Activated naive CD4-positive, alpha-beta T cell treated with anti-CD3 and anti-CD28 coated beads for 36 hours (primary cell): ENCODE measurements at regions not wholly inside any gene's neighbourhood (a gene's known extent, or its start where the extent isn't known, plus 50 kb on each side); places are given as distances from the start of the nearest gene placed in this dataset.

ENCODE experiments used
- CTCF ChIA-PET: fragments of 350-600 bp; sonication (Branson Sonifier 250); formaldehyde crosslinking; loops from one replicate; lab custom pipeline; 2021; ENCODE audit warnings: antibody characterized with exemption; lab: Charles Lee
- DNase-seq: peaks from one replicate; pipeline ENCODE4 v3.0.0-alpha.2; 2020
- H3K27ac Mint-ChIP-seq: one replicate; pipeline ENCODE4 v1.8.0; 2021; ENCODE audit warnings: mild to moderate bottlenecking, mixed read lengths
- H3K27me3 Mint-ChIP-seq: one replicate; pipeline ENCODE4 v1.8.0; 2021; ENCODE audit warnings: low read depth, mixed read lengths
- H3K36me3 Mint-ChIP-seq: one replicate; pipeline ENCODE4 v1.8.0; 2021; ENCODE audit warnings: low read depth, mixed read lengths
- H3K4me1 Mint-ChIP-seq: one replicate; pipeline ENCODE4 v1.8.0; 2021; ENCODE audit warnings: low read depth, mixed read lengths
- H3K4me3 Mint-ChIP-seq: one replicate; pipeline ENCODE4 v1.8.0; 2021; ENCODE audit warnings: mild to moderate bottlenecking, moderate library complexity, mixed read lengths
- H3K9me3 Mint-ChIP-seq: one replicate; pipeline ENCODE4 v1.8.0; 2021; ENCODE audit warnings: mixed read lengths
- intact Hi-C: fragments of 100-400 bp; cut with micrococcal nuclease; formaldehyde crosslinking; loops from one replicate; pipeline ENCODE4 v1.15.1; 2023

DNA sequence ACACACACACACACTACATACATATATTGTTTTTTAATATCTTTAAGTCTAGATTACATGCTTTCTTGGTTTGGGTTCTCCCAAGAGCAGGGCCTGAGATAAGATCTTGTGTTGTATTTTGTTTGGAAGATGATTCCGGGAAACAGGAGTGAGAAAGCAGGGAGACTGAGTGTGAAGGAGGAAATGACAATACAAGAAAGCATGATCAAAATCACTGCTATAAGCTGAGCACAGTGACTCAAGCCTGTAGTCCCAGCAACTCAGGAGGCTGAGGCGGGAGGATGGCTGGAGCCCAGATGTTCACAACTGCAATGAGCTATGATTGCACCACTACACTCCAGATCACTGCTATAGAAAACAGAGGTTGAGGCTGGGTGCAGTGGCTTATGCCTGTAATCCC is 267.6 kb downstream of the SKIDA1 start:
- Mint-ChIP-seq H3K27ac (no peak overlapping the region), H3K36me3 (no peaks in the 10 kb centered on the region), H3K4me1 (no peaks in the 10 kb centered on the region), H3K4me3 (no peak overlapping the region), H3K27me3 (peaks cover 3% of the 10 kb centered on the region), H3K9me3 (no peaks in the 10 kb centered on the region)
- CTCF ChIA-PET: no interaction called here
- DNase-seq: no peak
- intact Hi-C loops: no loop called here

DNA sequence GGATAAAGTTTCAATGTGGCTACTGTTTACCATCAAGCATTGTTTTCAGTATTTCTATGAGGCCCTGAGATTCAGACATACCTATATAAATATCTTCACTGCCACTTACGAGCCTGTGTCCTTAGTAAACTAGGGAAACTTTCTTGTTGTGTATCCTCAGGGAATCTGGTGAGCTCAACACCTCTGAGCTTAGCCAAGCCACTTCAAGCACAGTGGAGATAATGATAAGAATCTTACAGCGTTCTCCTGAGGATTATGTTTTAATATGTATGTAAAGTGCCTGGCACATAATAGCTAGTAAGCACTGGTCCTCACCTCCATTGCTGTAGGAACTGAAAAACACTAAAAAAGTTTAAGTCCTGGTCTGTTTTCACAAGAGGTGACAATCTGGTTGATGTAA is 268.3 kb downstream of the SKIDA1 start:
- no peaks in the 10 kb centered on the region for H3K4me1 Mint-ChIP-seq
- intact Hi-C loops: no loop called here
- no peak overlapping the region for H3K4me3 Mint-ChIP-seq
- DNase-seq: no peak
- H3K36me3 Mint-ChIP-seq: no peaks in the 10 kb centered on the region
- H3K27ac Mint-ChIP-seq: no peak overlapping the region
- CTCF ChIA-PET: no interaction called here
- peaks cover 3% of the 10 kb centered on the region for H3K27me3 Mint-ChIP-seq
- H3K9me3 Mint-ChIP-seq: no peaks in the 10 kb centered on the region

DNA sequence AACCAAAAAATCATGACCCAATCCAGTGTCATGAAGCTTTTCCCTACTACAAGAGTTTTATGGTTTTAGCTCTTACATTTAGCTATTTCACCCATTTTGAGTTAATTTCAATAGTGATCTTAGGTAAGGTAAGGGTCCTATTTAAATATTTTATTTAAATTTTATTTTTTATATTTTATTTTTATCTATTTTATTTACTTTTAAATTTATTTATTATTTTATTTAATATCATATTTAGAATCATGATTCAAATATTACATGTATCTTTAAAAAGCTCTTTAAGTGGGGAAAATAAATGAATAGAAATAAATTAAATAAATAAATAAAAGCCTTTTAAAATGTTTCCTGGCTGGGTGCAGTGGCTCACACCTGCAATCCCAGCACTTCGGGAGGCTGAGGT is 276.0 kb downstream of the SKIDA1 start:
- Mint-ChIP-seq H3K36me3 (no peaks in the 10 kb centered on the region), H3K27me3 (peaks cover 9% of the 10 kb centered on the region), H3K27ac (no peak overlapping the region), H3K4me3 (no peak overlapping the region), H3K4me1 (no peaks in the 10 kb centered on the region), H3K9me3 (no peaks in the 10 kb centered on the region)
- CTCF ChIA-PET: interaction anchor here (0.6 to 1.1 kb wide), 4 partner anchors 26 to 1852 kb away, joined by 3 to 4 read pairs (median 4); no protein-coding TSS in a partner anchor
- no peak for DNase-seq
- intact Hi-C loops: no loop called here

DNA sequence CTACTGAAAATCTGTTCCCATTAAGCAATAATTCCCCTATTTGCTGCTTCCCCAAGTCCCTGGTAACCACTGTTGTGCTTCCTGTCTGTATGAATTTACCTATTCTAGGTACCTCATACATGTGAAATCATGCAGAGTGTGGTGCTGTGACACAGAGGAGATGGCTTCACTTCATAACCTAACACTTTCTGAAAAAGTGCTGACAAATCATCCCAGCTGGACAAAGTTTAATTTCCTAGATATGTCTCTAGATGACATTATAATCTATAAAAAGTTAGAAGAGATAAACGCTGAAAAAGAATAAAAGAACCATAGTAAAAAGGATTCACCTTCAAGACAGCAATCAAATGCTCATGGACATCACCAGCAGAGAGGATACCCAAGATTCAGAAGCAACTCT is 277.9 kb downstream of the SKIDA1 start:
- DNase-seq: no peak
- Mint-ChIP-seq H3K36me3 (no peaks in the 10 kb centered on the region), H3K27ac (no peak overlapping the region), H3K4me3 (no peak overlapping the region), H3K27me3 (peaks cover 9% of the 10 kb centered on the region), H3K9me3 (no peaks in the 10 kb centered on the region), H3K4me1 (no peaks in the 10 kb centered on the region)
- intact Hi-C loops: no loop called here
- CTCF ChIA-PET: no interaction called here

DNA sequence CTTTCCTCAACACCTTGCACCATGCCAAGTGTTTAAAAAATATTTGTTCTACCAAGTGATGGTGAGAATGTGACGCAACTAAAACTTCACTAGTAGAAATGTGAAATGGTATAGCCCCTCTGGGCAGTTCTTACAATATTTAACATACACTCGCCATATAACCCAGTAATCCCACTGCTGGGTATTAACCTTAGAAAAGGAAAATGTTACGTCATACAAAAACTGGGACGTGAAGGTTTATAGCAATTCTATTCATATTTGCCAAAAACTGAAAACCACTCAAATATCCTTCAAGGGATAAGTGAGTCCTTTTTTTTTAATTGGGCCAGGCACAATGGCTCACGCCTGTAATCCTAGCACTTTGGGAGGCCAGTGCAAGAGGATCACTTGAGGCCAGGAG is 279.3 kb downstream of the SKIDA1 start:
- DNase-seq: no peak
- H3K9me3 Mint-ChIP-seq: no peaks in the 10 kb centered on the region
- H3K27me3 Mint-ChIP-seq: peaks cover 9% of the 10 kb centered on the region
- no peak overlapping the region for H3K4me3 Mint-ChIP-seq
- no peaks in the 10 kb centered on the region for H3K36me3 Mint-ChIP-seq
- intact Hi-C loops: no loop called here
- CTCF ChIA-PET: no interaction called here
- no peak overlapping the region for H3K27ac Mint-ChIP-seq
- H3K4me1 Mint-ChIP-seq: no peaks in the 10 kb centered on the region

DNA sequence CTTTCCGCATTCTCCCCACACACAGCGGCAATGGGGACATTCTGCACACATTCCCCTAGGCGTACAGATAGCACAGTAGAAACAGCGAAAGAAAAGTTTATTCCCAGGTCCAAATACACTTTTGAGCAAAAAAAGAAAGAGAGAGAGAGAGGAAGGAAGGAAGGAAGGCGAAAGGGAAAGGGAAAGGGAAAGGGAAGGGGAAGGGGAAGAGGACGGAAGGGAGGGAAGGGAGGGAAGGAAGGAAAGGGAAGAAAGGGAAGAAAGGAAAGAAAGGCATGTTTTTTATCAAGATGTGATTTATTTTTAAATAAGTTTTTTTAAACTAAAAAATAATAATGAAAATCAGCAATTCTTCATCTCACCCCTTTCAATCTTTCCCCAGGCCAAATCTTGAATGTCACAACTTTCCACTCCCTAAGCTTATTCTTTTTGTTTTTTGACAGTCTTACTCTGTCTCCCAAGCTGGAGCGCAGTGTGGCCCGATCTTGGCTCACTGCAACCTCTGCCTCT is 281.7 kb downstream of the SKIDA1 start:
- no peak for DNase-seq
- CTCF ChIA-PET: no interaction called here
- Mint-ChIP-seq H3K4me1 (no peaks in the 10 kb centered on the region), H3K27me3 (peaks cover 9% of the 10 kb centered on the region), H3K4me3 (no peak overlapping the region), H3K9me3 (no peaks in the 10 kb centered on the region), H3K27ac (no peak overlapping the region), H3K36me3 (no peaks in the 10 kb centered on the region)
- intact Hi-C loops: no loop called here

DNA sequence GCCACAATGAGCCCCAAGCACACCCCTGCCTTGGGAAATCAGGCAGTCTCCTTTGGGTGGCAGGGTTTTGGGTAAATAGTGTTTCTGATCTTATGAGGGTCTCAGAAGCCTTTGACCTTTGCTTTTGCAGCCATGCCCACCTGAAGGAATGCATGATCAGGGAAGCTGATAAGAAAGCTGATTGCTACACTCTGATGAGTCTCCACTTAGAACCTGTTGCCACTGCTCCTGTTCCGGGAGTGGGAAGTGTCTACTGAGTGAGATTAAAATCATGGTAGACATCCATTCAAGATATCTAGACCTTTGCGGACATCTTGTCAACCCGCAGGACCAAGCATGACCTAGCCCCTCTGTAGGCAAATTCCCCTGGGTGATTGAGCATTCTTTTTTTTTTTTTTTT is 282.6 kb downstream of the SKIDA1 start:
- Mint-ChIP-seq H3K27ac (no peak overlapping the region), H3K9me3 (no peaks in the 10 kb centered on the region), H3K36me3 (no peaks in the 10 kb centered on the region), H3K4me3 (no peak overlapping the region), H3K4me1 (no peaks in the 10 kb centered on the region), H3K27me3 (peaks cover 9% of the 10 kb centered on the region)
- CTCF ChIA-PET: no interaction called here
- DNase-seq: no peak
- intact Hi-C loops: no loop called here

DNA sequence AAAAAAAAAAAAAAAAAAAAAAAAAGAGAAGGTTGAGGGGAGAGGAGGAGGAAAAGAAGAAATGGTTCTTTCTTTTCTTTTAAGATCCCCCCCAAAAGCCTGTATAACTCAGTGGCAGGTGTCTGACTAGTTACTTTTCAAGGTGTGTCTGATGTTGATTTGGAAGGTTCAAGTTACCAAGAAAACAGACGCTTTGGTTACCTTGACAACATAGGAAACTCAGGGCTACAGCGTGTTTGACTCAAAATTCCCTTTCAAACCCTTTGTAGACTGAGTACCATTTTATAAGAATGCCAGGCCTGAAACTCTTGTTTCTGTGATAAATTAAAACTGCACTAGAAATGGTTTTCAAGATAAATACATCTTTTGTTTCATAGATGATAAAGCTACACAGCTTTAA is 286.8 kb downstream of the SKIDA1 start:
- no peaks in the 10 kb centered on the region for H3K9me3 Mint-ChIP-seq
- no peaks in the 10 kb centered on the region for H3K36me3 Mint-ChIP-seq
- H3K4me3 Mint-ChIP-seq: no peak overlapping the region
- H3K27me3 Mint-ChIP-seq: peaks cover 2% of the 10 kb centered on the region
- intact Hi-C loops: no loop called here
- no peak overlapping the region for H3K27ac Mint-ChIP-seq
- H3K4me1 Mint-ChIP-seq: no peaks in the 10 kb centered on the region
- CTCF ChIA-PET: no interaction called here
- no peak for DNase-seq

DNA sequence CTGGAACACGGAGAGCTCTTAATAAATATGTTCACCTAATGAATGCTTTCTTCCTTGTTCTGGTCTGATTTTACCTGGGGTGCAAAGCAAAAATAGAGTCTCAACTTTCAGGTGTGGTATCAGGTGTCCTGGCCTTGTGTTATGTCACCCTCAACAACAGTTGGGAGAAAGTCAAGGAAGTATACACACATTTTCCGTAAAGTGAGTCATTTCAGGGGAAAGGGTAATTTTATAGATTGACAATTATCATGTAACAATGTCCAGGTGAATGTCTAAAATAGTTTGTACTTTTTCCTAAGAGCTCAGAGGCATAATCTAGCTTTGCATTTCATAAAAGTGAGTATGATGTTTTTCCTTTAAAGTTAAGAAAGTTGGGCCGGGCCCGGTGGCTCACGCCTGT is 287.4 kb downstream of the SKIDA1 start:
- Mint-ChIP-seq H3K4me1 (no peaks in the 10 kb centered on the region), H3K27me3 (peaks cover 2% of the 10 kb centered on the region), H3K9me3 (no peaks in the 10 kb centered on the region), H3K27ac (no peak overlapping the region), H3K4me3 (no peak overlapping the region), H3K36me3 (no peaks in the 10 kb centered on the region)
- CTCF ChIA-PET: no interaction called here
- no peak for DNase-seq
- intact Hi-C loops: no loop called here

DNA sequence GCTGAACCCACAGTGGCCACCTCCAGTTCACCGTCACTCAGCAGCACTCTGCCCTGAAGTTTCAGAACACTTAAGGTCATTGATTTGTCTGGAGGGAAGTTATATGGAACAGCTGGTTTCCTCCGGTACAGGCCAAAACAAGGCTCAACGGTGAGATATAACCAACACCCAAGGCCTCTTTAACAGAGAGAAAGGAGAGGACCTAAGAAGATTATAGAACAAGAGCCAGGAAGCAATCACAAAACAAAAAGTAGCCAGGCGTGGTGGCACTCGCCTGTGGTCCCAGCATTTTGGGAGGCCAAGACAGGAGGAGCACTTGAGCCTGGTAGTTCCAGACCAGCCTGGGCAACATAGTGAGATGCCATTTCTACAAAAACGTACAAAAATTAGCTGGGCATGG is 290.7 kb downstream of the SKIDA1 start:
- no peak overlapping the region for H3K27ac Mint-ChIP-seq
- no peak overlapping the region for H3K4me3 Mint-ChIP-seq
- H3K36me3 Mint-ChIP-seq: no peaks in the 10 kb centered on the region
- intact Hi-C loops: no loop called here
- no peak for DNase-seq
- CTCF ChIA-PET: no interaction called here
- no peaks in the 10 kb centered on the region for H3K9me3 Mint-ChIP-seq
- H3K27me3 Mint-ChIP-seq: peaks cover 5% of the 10 kb centered on the region
- peaks cover 2% of the 10 kb centered on the region for H3K4me1 Mint-ChIP-seq

DNA sequence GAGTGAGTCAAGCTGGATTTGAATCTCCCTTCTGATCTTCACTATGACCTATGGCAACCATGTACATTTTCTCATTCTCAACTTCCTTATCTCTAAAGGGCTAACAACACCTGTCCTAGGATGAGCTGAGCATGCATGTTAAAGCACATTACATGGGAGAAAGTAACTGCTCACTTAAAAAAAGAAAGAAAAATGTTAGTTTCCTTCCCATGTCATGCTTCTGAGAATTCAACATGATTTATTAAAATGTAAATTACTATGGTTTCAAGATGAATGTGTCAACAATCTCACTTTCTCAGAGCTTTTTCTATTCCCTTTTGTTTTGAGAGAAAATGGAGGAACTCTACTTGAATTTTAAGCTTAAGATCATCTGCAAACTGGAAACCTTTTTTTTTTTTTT is 295.3 kb downstream of the SKIDA1 start:
- peaks cover 2% of the 10 kb centered on the region for H3K4me1 Mint-ChIP-seq
- no peak overlapping the region for H3K4me3 Mint-ChIP-seq
- intact Hi-C loops: no loop called here
- DNase-seq: no peak
- no peaks in the 10 kb centered on the region for H3K9me3 Mint-ChIP-seq
- H3K27me3 Mint-ChIP-seq: peaks cover 5% of the 10 kb centered on the region
- CTCF ChIA-PET: no interaction called here
- no peaks in the 10 kb centered on the region for H3K36me3 Mint-ChIP-seq
- H3K27ac Mint-ChIP-seq: no peak overlapping the region

DNA sequence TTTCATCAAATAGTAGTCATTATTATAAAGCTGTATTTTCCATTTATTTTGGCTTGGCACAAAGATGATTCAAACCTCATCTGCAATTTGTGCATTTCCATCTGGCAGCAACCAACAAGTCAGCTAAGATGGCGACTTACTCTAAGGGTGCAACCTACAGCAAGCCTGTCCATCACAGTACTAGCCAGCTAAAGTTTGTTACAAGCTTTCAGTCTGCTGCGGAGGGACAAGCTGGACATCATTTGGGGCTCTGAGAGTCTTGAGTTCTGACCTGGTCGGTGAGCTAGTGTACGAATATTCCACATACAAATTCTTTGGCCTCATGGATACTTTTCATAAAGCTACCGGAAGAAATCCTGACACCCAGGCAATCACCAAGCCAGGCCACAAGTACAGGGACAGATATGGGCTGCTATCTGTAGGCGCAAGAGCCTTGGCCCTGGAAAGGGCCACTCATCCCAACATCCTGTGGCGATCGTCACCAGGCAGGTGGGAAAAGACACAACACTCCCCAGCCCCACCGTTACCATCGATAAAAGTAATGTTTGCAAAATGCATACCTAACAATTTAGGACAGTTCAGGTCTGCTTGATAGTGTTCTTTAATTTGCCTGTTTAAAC is 307.6 kb downstream of the SKIDA1 start:
- peaks cover 5% of the 10 kb centered on the region for H3K27me3 Mint-ChIP-seq
- CTCF ChIA-PET: no interaction called here
- no peaks in the 10 kb centered on the region for H3K9me3 Mint-ChIP-seq
- H3K4me3 Mint-ChIP-seq: no peak overlapping the region
- no peak overlapping the region for H3K27ac Mint-ChIP-seq
- no peaks in the 10 kb centered on the region for H3K4me1 Mint-ChIP-seq
- DNase-seq: no peak
- no peaks in the 10 kb centered on the region for H3K36me3 Mint-ChIP-seq
- intact Hi-C loops: no loop called here

DNA sequence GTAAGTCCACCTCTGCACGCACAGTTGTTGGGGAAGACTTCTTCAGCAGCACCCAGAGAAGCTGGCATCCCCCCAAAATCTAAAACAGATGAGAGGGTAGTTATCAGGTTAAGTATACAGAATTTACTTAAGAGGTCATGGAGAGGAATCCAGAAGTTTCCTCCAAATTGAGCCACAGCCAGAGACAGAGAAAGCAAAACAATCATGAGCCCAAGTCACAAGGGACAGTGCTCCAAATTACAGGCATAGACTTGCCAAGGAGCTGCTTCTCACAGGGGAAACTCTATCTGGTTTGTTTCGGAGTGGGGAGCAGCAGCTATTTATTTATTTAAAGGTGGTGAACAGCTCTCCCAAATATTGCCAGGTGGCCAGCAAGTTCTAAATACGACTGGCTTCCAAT is 308.4 kb downstream of the SKIDA1 start:
- no peaks in the 10 kb centered on the region for H3K9me3 Mint-ChIP-seq
- H3K27me3 Mint-ChIP-seq: peaks cover 5% of the 10 kb centered on the region
- intact Hi-C loops: no loop called here
- DNase-seq: no peak
- H3K4me1 Mint-ChIP-seq: no peaks in the 10 kb centered on the region
- no peaks in the 10 kb centered on the region for H3K36me3 Mint-ChIP-seq
- H3K4me3 Mint-ChIP-seq: no peak overlapping the region
- no peak overlapping the region for H3K27ac Mint-ChIP-seq
- CTCF ChIA-PET: interaction anchor here (0.6 to 0.7 kb wide), 2 partner anchors 251 to 579 kb away, joined by 3 to 5 read pairs; no protein-coding TSS in a partner anchor
